Activated CD8-positive, alpha-beta memory T cell treated with anti-CD3 and anti-CD28 coated beads for 36 hours (primary cell): ENCODE measurements at regions not wholly inside any gene's neighbourhood (a gene's known extent, or its start where the extent isn't known, plus 50 kb on each side); places are given as distances from the start of the nearest gene placed in this dataset.

ENCODE experiments used
- CTCF ChIA-PET: fragments of 350-600 bp; sonication (Branson Sonifier 250); formaldehyde crosslinking; loops from one replicate; lab custom pipeline; 2021; ENCODE audit warnings: antibody characterized with exemption; lab: Charles Lee
- POLR2A ChIA-PET: fragments of 350-600 bp; sonication (Branson Sonifier 250); formaldehyde crosslinking; loops from one replicate; lab custom pipeline; 2021; ENCODE audit warnings: antibody characterized with exemption; lab: Charles Lee

GRCh38 chr7:41277561-41277960 lies 425.3 kb downstream of the INHBA start:
- ChIA-PET CTCF (no interaction called here), POLR2A (no interaction called here)

- ChIA-PET CTCF (no interaction called here), POLR2A (no interaction called here)
These were observed 427.6 kb downstream of the INHBA start for GRCh38 chr7:41275255-41275654.

GRCh38 chr7:41274179-41274578 lies 428.7 kb downstream of the INHBA start:
- CTCF ChIA-PET = no interaction called here
- POLR2A ChIA-PET = no interaction called here

GRCh38 chr7:41272664-41273063 lies 430.2 kb downstream of the INHBA start:
- ChIA-PET CTCF (no interaction called here), POLR2A (no interaction called here)

GRCh38 chr7:41268878-41269277 lies 434.0 kb downstream of the INHBA start:
- ChIA-PET POLR2A (no interaction called here), CTCF (no interaction called here)

- CTCF ChIA-PET = no interaction called here
- POLR2A ChIA-PET = no interaction called here
These were observed 441.8 kb downstream of the INHBA start for GRCh38 chr7:41261080-41261479.

GRCh38 chr7:41257660-41258059 lies 445.2 kb downstream of the INHBA start:
- ChIA-PET CTCF (no interaction called here), POLR2A (no interaction called here)

GRCh38 chr7:41256186-41256945 lies 446.5 kb downstream of the INHBA start:
- ChIA-PET CTCF (interaction anchor here (0.9 kb wide), 1 partner anchor 9 kb away, joined by 3 read pairs; no protein-coding TSS in a partner anchor), POLR2A (no interaction called here)

GRCh38 chr7:41255716-41256115 lies 447.2 kb downstream of the INHBA start:
- ChIA-PET CTCF (no interaction called here), POLR2A (no interaction called here)

GRCh38 chr7:41255113-41255512 lies 447.8 kb downstream of the INHBA start:
- POLR2A ChIA-PET = no interaction called here
- CTCF ChIA-PET = no interaction called here

- POLR2A ChIA-PET = no interaction called here
- CTCF ChIA-PET = no interaction called here
These were observed 449.9 kb downstream of the INHBA start for GRCh38 chr7:41252957-41253356.

GRCh38 chr7:41252551-41252950 lies 450.3 kb downstream of the INHBA start:
- ChIA-PET POLR2A (no interaction called here), CTCF (no interaction called here)

GRCh38 chr7:41247143-41247865 lies 455.6 kb downstream of the INHBA start:
- ChIA-PET POLR2A (no interaction called here), CTCF (interaction anchor here (0.5 kb wide), 1 partner anchor 9 kb away, joined by 3 read pairs; no protein-coding TSS in a partner anchor)

GRCh38 chr7:41245916-41246315 lies 457.0 kb downstream of the INHBA start:
- POLR2A ChIA-PET = no interaction called here

GRCh38 chr7:41244246-41244645 lies 458.6 kb downstream of the INHBA start:
- CTCF ChIA-PET = no interaction called here
- POLR2A ChIA-PET = no interaction called here

More at GRCh38 chr7:41245916-41246315, 457.0 kb downstream of the INHBA start:
- CTCF ChIA-PET = no interaction called here

- ChIA-PET POLR2A (no interaction called here), CTCF (no interaction called here)
These were observed 461.2 kb downstream of the INHBA start for GRCh38 chr7:41241641-41242040.

- ChIA-PET POLR2A (no interaction called here), CTCF (no interaction called here)
These were observed 463.3 kb downstream of the INHBA start for GRCh38 chr7:41239596-41239995.

- ChIA-PET CTCF (no interaction called here), POLR2A (no interaction called here)
These were observed 464.0 kb downstream of the INHBA start for GRCh38 chr7:41238851-41239331.

GRCh38 chr7:41237956-41238355 lies 464.9 kb downstream of the INHBA start:
- CTCF ChIA-PET = no interaction called here
- POLR2A ChIA-PET = no interaction called here

GRCh38 chr7:41232086-41232485 lies 470.8 kb downstream of the INHBA start:
- CTCF ChIA-PET = no interaction called here

More at GRCh38 chr7:41232086-41232485, 470.8 kb downstream of the INHBA start:
- POLR2A ChIA-PET = no interaction called here
